Spleen (tissue), 7 donors: ENCODE measurements at regions not wholly inside any gene's neighbourhood (a gene's known extent, or its start where the extent isn't known, plus 50 kb on each side); places are given as distances from the start of the nearest gene placed in this dataset.

Source experiments
- CTCF ChIP-seq, 11 experiments: fragments of 200-600 bp in 7 of 11; fragments of 450-650 bp in 4 of 11; sonication (generic) in 4 of 11; IDR thresholded peaks in 8 of 11; conservative IDR thresholded peaks in 3 of 11; 1 replicate in 7 of 11; 2 replicates in 4 of 11; pipeline versions ENCODE4 v1.4.0 to v1.8.0; 2016 to 2021; ENCODE audit warnings: antibody characterized with exemption in 11 of 11, inconsistent platforms in 4 of 11, mild to moderate bottlenecking in 1 of 11
- POLR2AphosphoS5 ChIP-seq, 3 donors: sonication (generic); formaldehyde crosslinking; IDR thresholded peaks; one replicate each; pipeline ENCODE4 v1.5.1; 2017; ENCODE audit warnings: antibody characterized with exemption in 3 of 3
- donor health status: DM: no; HTN: no; CAD: no; lungs with moderate emphysema.
- donor health status: DM: no; HTN: no; CAD: no.
- donor health status: DM: no; HTN: no; CAD: no.

- TF ChIP-seq CTCF (IDR thresholded peaks at IDR 0.05 in 8 of 11, conservative IDR thresholded peaks at IDR 0.05 in 3 of 11) (no peak), POLR2AphosphoS5 (IDR thresholded peaks at IDR 0.05) (no peak)
These were observed 98.0 kb upstream of the THY1 start for GRCh38 chr11:119520966-119521365.
